ENCODE measurements at regions not wholly inside any gene's neighbourhood (a gene's known extent, or its start where the extent isn't known, plus 50 kb on each side); places are given as distances from the start of the nearest gene placed in this dataset.
"Not testable (repeated sequence)": the region's sequence is repeated elsewhere in the genome, so short reads cannot be mapped to it uniquely, and the experiment has no call there.

- Mint-ChIP-seq H3K9me3 (no peaks in the 10 kb centered on the region), H3K27ac (no peak overlapping the region), H3K36me3 (no peaks in the 10 kb centered on the region), H3K4me3 (no peak overlapping the region), H3K4me1 (no peaks in the 10 kb centered on the region), H3K27me3 (ENCODE audit: insufficient read depth, low read depth) (peaks cover 2% of the 10 kb centered on the region)
- Histone ChIP-seq H3F3A (ENCODE audit: low read depth) (no peaks in the 10 kb centered on the region), H3K27me3 (no peaks in the 10 kb centered on the region), H3K4me2 (no peak overlapping the region), H3K4me3 (no peak overlapping the region), H3K36me3 (no peaks in the 10 kb centered on the region), H2AFZ (replicated peaks) (no peak overlapping the region), H3K9me3 (ENCODE audit: low read depth) (no peaks in the 10 kb centered on the region), H4K20me1 (ENCODE audit: low read depth) (no peaks in the 10 kb centered on the region), H3K27ac (no peak overlapping the region), H3K79me2 (ENCODE audit: low read depth) (no peaks in the 10 kb centered on the region), H3K9ac (no peak overlapping the region), H3K4me1 (no peaks in the 10 kb centered on the region)
- no peak for DNase-seq (ENCODE audit: low spot score)
- TF ChIP-seq, protein P1, sequence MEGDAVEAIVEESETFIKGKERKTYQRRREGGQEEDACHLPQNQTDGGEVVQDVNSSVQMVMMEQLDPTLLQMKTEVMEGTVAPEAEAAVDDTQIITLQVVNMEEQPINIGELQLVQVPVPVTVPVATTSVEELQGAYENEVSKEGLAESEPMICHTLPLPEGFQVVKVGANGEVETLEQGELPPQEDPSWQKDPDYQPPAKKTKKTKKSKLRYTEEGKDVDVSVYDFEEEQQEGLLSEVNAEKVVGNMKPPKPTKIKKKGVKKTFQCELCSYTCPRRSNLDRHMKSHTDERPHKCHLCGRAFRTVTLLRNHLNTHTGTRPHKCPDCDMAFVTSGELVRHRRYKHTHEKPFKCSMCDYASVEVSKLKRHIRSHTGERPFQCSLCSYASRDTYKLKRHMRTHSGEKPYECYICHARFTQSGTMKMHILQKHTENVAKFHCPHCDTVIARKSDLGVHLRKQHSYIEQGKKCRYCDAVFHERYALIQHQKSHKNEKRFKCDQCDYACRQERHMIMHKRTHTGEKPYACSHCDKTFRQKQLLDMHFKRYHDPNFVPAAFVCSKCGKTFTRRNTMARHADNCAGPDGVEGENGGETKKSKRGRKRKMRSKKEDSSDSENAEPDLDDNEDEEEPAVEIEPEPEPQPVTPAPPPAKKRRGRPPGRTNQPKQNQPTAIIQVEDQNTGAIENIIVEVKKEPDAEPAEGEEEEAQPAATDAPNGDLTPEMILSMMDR (IDR thresholded peaks at IDR 0.05) = no peak
- no peak for TF ChIP-seq EZH2 (IDR thresholded peaks at IDR 0.05)
Observed at GRCh38 chr16:16982614-16983013, 488.1 kb downstream of the XYLT1 start.

GRCh38 chr16:16983582-16983981 lies 487.2 kb downstream of the XYLT1 start:
- Mint-ChIP-seq H3K27ac (no peak overlapping the region), H3K4me1 (no peaks in the 10 kb centered on the region), H3K36me3 (no peaks in the 10 kb centered on the region), H3K27me3 (ENCODE audit: insufficient read depth, low read depth) (peaks cover 2% of the 10 kb centered on the region), H3K4me3 (no peak overlapping the region), H3K9me3 (no peaks in the 10 kb centered on the region)
- H3K9me3 ChIP-seq (ENCODE audit: low read depth) = no peaks in the 10 kb centered on the region
- no peaks in the 10 kb centered on the region for H3K36me3 ChIP-seq
- no peaks in the 10 kb centered on the region for H3F3A ChIP-seq (ENCODE audit: low read depth)
- no peaks in the 10 kb centered on the region for H3K79me2 ChIP-seq (ENCODE audit: low read depth)
- no peaks in the 10 kb centered on the region for H3K27me3 ChIP-seq
- no peak overlapping the region for H2AFZ ChIP-seq (replicated peaks)
- H3K4me1 ChIP-seq = no peaks in the 10 kb centered on the region
- no peak overlapping the region for H3K4me3 ChIP-seq
- TF ChIP-seq EZH2phosphoT487 (IDR thresholded peaks at IDR 0.05) = no peak
- no peak for TF ChIP-seq EZH2 (IDR thresholded peaks at IDR 0.05)
- TF ChIP-seq, protein P1 (IDR thresholded peaks at IDR 0.05) = no peak
- DNase-seq (ENCODE audit: low spot score) = no peak
- H3K4me2 ChIP-seq = no peak overlapping the region
- no peak overlapping the region for H3K27ac ChIP-seq
- no peaks in the 10 kb centered on the region for H4K20me1 ChIP-seq (ENCODE audit: low read depth)
- no peak overlapping the region for H3K9ac ChIP-seq

- not testable (repeated sequence) for H3K4me2 ChIP-seq; H3F3A ChIP-seq (ENCODE audit: low read depth); H3K27ac Mint-ChIP-seq; H3K27me3 ChIP-seq; H4K20me1 ChIP-seq (ENCODE audit: low read depth); H3K27me3 Mint-ChIP-seq (ENCODE audit: insufficient read depth, low read depth); H3K9ac ChIP-seq; H3K4me3 ChIP-seq; H3K9me3 Mint-ChIP-seq; H3K36me3 Mint-ChIP-seq; DNase-seq (ENCODE audit: low spot score); H3K4me1 ChIP-seq; H3K27ac ChIP-seq; H3K36me3 ChIP-seq; H3K9me3 ChIP-seq (ENCODE audit: low read depth); H3K79me2 ChIP-seq (ENCODE audit: low read depth); H3K4me3 Mint-ChIP-seq; H2AFZ ChIP-seq (replicated peaks); H3K4me1 Mint-ChIP-seq
Observed at GRCh38 chr16:16984091-16984490, 486.7 kb downstream of the XYLT1 start.

- Histone ChIP-seq H3K79me2 (ENCODE audit: low read depth) (no peaks in the 10 kb centered on the region), H3K27me3 (no peaks in the 10 kb centered on the region), H3K9ac (no peak overlapping the region), H4K20me1 (ENCODE audit: low read depth) (no peaks in the 10 kb centered on the region), H2AFZ (replicated peaks) (no peak overlapping the region), H3K27ac (no peak overlapping the region), H3K36me3 (no peaks in the 10 kb centered on the region), H3K4me1 (no peaks in the 10 kb centered on the region), H3K4me2 (no peak overlapping the region), H3K9me3 (ENCODE audit: low read depth) (no peaks in the 10 kb centered on the region), H3K4me3 (no peak overlapping the region), H3F3A (ENCODE audit: low read depth) (no peaks in the 10 kb centered on the region)
- Mint-ChIP-seq H3K27me3 (ENCODE audit: insufficient read depth, low read depth) (peaks cover 2% of the 10 kb centered on the region), H3K36me3 (no peaks in the 10 kb centered on the region), H3K4me3 (no peak overlapping the region), H3K9me3 (no peaks in the 10 kb centered on the region), H3K4me1 (no peaks in the 10 kb centered on the region), H3K27ac (no peak overlapping the region)
- TF ChIP-seq, protein P1 (IDR thresholded peaks at IDR 0.05) = no peak
- no peak for TF ChIP-seq EZH2 (IDR thresholded peaks at IDR 0.05)
- no peak for TF ChIP-seq EZH2phosphoT487 (IDR thresholded peaks at IDR 0.05)
- no peak for DNase-seq (ENCODE audit: low spot score)
Observed at GRCh38 chr16:16985707-16986106, 485.1 kb downstream of the XYLT1 start.

Measured in neural progenitor cell (in vitro differentiated cells).